ENCODE measurements at regions not wholly inside any gene's neighbourhood (a gene's known extent, or its start where the extent isn't known, plus 50 kb on each side); places are given as distances from the start of the nearest gene placed in this dataset.

GRCh38 chr1:200265104-200265503, 144.7 kb downstream of the ZNF281 start:
- TF ChIP-seq CTCF (conservative IDR thresholded peaks at IDR 0.05; ENCODE audit: low read length) (no peak), EZH2phosphoT487 (IDR thresholded peaks at IDR 0.05; ENCODE audit: borderline replicate concordance, low read depth, low read length) (no peak)
